HG02798 (cell line): ENCODE measurements at regions not wholly inside any gene's neighbourhood (a gene's known extent, or its start where the extent isn't known, plus 50 kb on each side); places are given as distances from the start of the nearest gene placed in this dataset.

Experiments
- ATAC-seq: cut with Tn5 transposase; IDR thresholded peaks from one replicate; pipeline ENCODE4 v1.9.1; 2021; ENCODE audit warnings: mild to moderate bottlenecking; ENCODE audit not compliant: unreplicated experiment, poor library complexity

- ATAC-seq: no peak
Measured at GRCh38 chr4:189048119-189048518, 892.6 kb upstream of the FRG1 start.

DNA sequence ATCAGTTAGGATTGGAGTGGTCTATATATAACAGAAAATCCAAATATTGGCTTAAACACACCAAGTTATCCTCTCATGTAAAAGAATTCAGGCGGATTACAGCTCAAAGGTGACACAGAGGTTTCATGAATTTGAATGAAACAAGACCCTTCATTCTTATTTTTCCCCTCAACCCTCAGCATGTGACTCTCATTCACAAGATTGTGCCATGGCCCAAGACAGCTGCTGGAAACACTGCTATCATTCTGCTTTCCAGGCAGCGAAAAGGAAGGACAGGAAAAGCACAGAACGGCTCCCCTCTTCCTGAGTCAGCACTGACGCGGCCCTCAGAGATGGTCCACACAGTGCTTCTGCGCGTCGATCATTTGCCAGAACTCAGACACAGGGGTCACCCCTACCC lies 891.0 kb upstream of the FRG1 start:
- ATAC-seq: no peak

DNA sequence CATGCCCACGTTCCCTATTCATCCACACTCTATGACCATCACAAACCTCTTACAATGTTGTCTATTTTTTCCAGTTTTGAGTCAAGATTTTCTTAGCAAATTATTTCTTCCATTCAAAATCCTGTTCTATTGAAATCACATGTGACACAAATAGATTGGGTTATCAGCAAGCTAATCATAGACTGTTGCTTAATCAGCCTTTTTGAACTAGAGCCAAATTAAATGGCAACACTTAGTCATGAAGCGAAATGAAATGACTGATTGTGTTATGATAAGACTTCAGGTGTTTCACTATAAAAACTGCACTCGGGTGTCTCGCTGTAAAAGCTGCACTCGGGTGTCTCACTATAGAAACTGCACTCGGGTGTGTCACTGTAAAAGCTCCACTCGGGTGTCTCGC lies 890.0 kb upstream of the FRG1 start:
- no peak for ATAC-seq

- no peak for ATAC-seq
Measured at GRCh38 chr4:189053621-189054020, 887.1 kb upstream of the FRG1 start.

- no peak for ATAC-seq
Measured at GRCh38 chr4:189060104-189060503, 880.6 kb upstream of the FRG1 start.

DNA sequence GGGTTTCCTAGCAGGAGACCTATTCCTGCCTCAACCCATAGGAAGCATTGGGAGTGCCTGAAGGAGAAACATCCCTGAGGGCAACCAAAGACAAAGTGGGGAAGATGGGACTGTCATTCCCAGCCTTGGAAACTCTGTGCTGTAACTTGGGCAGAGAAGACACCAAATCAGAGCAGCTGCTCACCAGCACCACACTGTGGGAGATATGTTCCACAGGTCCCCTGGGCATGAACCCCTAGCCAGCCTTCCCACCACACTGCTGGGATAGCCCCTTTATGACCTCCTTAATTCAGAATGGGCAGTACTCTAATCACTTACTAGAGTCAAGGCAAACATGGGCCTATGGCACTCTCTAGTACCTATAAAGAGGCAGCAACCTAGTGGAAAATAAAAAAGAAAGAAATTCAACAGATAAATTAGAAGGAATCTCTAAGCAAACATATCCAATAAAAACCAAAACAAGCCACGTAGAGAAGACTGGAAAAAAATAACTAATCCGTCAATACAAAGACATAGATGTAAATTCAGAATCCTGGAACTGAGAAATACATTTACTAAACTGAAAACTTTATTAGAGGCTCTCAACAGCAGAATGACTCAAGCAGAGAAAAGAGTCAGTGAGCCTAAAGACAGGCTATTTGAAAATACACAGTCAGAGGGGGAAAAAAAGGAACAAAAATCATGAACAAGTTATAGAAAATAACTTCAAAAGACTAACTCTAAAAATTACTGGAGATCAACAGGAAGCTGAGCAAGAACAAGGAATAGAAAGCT lies 878.4 kb upstream of the FRG1 start:
- ATAC-seq: no peak

GRCh38 chr4:189069772-189070171 lies 870.9 kb upstream of the FRG1 start:
- no peak for ATAC-seq

GRCh38 chr4:189071241-189071640 lies 869.4 kb upstream of the FRG1 start:
- no peak for ATAC-seq

GRCh38 chr4:189073739-189074138 lies 866.9 kb upstream of the FRG1 start:
- no peak for ATAC-seq

GRCh38 chr4:189081826-189082225 lies 858.8 kb upstream of the FRG1 start:
- no peak for ATAC-seq

- ATAC-seq: no peak
Measured at GRCh38 chr4:189083769-189084168, 856.9 kb upstream of the FRG1 start.

GRCh38 chr4:189084671-189085070 lies 856.0 kb upstream of the FRG1 start:
- no peak for ATAC-seq

GRCh38 chr4:189087971-189088370 lies 852.7 kb upstream of the FRG1 start:
- no peak for ATAC-seq

DNA sequence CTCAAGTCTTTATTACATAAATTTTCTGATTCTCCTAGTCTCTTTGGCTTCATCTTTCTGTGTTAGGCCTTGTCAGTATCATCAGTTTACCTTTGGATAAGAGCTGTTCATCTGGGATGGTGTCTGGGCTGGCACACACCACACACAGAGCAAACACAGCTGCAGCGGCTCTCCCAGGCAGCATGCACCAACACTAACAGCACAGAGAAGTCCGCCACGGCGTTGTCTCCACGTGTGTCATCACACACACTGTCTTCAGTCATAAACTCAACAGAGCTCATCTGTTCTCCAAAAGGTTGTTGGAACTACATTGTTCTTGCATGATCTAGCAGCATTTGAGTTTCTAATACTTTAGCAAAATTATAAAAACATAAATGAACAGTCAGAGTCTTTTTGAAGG lies 851.9 kb upstream of the FRG1 start:
- ATAC-seq: no peak

GRCh38 chr4:189090174-189090814 lies 850.4 kb upstream of the FRG1 start:
- no peak for ATAC-seq

DNA sequence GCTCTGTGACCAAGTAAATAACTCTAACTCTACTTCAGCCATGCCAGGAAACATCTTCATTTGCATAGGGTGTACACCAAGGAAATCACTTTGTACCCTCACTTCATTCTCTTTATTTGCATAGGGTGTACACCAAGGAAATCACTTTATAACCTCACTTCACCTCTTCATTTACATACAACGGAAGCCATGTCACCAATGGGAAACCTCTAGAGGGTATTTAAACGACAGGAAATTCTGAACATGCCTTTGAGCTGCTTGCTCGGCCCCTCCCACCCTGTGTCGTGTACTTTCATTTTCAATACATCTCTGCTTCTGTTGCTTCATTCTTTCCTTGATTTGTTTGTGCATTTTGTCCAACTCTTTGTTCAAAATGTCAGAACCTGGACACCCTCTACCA lies 848.1 kb upstream of the FRG1 start:
- ATAC-seq: no peak

GRCh38 chr4:189096108-189096507 lies 844.6 kb upstream of the FRG1 start:
- ATAC-seq: no peak

DNA sequence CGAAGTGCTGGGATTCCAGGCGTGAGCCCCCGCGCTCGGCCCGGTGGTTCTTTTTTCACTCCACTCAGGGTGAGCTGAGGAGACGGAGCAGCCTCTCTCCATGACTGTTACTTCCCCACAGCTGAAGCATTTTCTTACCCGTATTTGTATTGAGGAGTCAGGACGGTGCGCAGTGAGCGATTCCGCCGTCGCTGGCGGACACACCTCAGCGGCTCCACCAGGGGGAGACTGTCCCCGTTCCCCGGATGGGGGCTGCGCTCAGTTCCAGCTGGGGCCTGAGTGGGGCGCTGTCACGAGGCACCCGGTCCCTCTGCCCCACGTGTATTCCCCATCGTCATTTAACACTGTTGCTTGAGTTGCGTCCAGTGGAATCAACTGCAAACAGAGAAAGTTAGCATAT lies 844.0 kb upstream of the FRG1 start:
- ATAC-seq: no peak

DNA sequence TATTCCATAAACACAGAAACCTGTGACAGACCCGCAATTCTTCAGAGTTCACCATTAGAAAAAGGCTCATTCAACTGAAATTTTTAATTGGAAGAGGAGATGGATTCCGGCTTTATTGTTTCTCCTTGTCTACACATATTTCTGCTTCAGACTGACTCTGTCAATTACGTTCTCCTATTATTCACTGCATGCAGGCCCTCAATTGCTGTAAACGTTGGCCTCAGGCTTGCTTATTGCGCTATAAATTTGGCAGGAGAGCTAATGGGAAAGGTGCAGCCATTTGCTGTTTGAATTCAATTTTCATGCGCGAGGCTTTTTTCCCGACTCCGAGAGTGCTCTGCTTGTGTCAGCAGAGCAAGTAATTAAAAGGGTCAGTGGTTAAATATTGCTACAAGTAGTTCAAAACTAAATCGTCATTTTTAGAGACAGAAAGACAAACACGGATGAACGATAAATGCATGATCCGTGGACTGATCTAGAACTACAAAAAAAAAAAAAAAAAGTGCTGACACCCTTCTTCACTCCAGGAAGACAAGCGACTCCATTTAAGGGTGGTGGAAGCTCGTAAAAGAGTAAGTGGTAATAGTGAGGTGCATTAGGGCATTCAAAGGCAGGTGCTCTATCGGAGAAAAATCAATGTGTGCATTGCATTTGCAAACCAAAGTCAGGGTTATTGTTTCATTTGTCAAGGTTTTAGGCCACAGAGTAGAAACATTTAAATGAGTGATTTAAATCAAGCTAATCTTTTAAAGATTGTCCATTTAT lies 841.6 kb upstream of the FRG1 start:
- no peak for ATAC-seq

DNA sequence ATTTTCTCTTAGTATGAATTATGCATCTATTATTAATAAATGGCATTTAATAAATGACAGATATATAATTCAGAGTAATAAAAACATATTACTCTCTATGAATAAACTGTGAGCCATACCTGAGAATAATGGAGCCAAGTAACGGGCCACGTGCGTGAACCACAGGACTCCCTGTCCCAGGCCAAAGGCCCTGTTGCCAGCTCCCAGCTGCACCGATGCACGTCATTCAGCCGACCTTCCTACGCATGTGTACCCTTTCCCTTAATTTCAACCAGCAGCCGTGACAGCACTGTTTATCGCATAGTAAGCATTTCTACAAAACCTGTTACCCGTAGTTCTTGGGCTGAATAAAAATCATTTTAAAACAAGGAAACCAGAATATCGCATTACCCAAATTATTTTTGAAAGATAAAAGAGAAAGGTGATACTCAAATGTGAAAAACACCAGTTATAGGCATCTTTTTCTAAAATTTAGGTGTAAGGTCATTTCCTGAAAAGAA lies 827.2 kb upstream of the FRG1 start:
- ATAC-seq: no peak

- ATAC-seq: no peak
Measured at GRCh38 chr4:189117426-189117825, 823.2 kb upstream of the FRG1 start.
